ENCODE measurements at regions not wholly inside any gene's neighbourhood (a gene's known extent, or its start where the extent isn't known, plus 50 kb on each side); places are given as distances from the start of the nearest gene placed in this dataset.
A peak's percentile ranks its signal among the peaks of the same experiment; 100 is the strongest.

- TF ChIP-seq CTCF (IDR thresholded peaks at IDR 0.05; ENCODE audit: extremely low read depth in 1 of 2, insufficient read depth in 1 of 2, low read depth in 1 of 2, low read length in 2 of 2), result peak in 1 of 2 donors; percentile 14
- TF ChIP-seq POLR2A (IDR thresholded peaks at IDR 0.05; ENCODE audit: low read depth, low read length), result no peak
- peak; percentile 24 for TF ChIP-seq GATA2 (IDR thresholded peaks at IDR 0.05; ENCODE audit: insufficient read depth, insufficient read length, low read depth, low read length)
- no peak for TF ChIP-seq EZH2 (IDR thresholded peaks at IDR 0.05; ENCODE audit: borderline replicate concordance, low read depth, low read length, severe bottlenecking)
- no peak for TF ChIP-seq POLR2AphosphoS5 (IDR thresholded peaks at IDR 0.05; ENCODE audit: insufficient read depth, low read depth, low read length)
- no peak for TF ChIP-seq MYC (IDR thresholded peaks at IDR 0.05; ENCODE audit: low read depth, low read length)
- TF ChIP-seq MAX (IDR thresholded peaks at IDR 0.05; ENCODE audit: insufficient read depth, insufficient read length), result no peak
Observed at GRCh38 chrX:2609431-2610238, 81.5 kb upstream of the CD99 start.

All from endothelial cell of umbilical vein (primary cell).